HG03139 (cell line): ENCODE measurements at regions not wholly inside any gene's neighbourhood (a gene's known extent, or its start where the extent isn't known, plus 50 kb on each side); places are given as distances from the start of the nearest gene placed in this dataset.
"Not testable (repeated sequence)": the region's sequence is repeated elsewhere in the genome, so short reads cannot be mapped to it uniquely, and the experiment has no call there.

ENCODE experiments used
- ATAC-seq: cut with Tn5 transposase; IDR thresholded peaks from one replicate; pipeline ENCODE4 v1.9.1; 2021; ENCODE audit not compliant: unreplicated experiment

DNA sequence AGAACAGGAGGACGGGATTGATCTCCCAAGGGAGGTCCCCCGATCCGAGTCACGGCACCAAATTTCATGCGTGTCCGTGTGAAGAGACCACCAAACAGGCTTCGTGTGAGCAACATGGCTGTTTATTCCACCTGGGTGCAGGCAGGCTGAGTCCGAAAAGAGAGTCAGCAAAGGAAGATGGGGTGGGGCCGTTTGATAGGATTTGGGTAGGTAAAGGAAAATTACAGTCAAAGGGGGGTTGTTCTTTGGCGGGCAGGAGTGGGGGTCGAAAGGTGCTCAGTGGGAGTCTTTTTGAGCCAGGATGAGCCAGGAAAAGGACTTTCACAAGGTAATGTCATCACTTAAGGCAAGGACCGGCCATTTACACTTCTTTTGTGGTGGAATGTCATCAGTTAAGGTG is 763.6 kb upstream of the CTNND2 start:
- not testable (repeated sequence) for ATAC-seq

GRCh38 chr5:12665772-12666171 is 761.5 kb upstream of the CTNND2 start:
- not testable (repeated sequence) for ATAC-seq

DNA sequence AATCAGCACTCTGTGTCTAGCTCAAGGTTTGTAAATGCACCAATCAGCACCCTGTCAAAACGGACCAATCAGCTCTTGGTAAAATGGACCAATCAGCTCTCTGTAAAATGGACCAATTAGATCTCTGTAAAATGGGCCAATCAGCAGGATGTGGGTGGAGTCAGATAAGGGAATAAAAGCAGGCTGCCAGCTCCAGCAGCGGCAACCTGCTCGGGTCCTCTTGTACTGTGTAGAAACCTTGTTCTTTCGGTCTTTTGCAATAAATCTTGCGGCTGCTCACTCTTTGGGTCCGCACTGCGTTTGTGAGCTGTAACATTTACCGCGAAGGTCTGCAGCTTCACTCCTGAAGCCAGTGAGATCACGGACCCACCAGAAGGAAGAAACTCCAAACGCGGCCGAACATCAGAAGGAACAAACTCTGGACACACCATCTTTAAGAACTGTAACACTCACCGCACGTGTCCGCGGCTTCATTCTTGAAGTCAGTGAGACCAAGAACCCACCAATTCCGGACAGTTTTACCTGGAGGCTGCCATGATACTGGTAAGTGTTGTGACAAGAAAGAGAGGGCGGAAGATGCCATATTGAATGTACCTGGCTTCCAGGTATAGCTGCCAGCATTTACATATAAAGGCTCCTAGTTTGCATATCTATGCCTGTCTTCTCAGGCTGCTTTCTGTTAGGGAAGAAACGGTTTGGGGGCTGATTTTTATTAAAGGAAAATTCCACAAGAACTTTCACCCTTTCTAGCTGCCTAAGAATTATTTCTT is 758.5 kb upstream of the CTNND2 start:
- no peak for ATAC-seq

- ATAC-seq = no peak
These were observed 757.5 kb upstream of the CTNND2 start for GRCh38 chr5:12661617-12662370.

DNA sequence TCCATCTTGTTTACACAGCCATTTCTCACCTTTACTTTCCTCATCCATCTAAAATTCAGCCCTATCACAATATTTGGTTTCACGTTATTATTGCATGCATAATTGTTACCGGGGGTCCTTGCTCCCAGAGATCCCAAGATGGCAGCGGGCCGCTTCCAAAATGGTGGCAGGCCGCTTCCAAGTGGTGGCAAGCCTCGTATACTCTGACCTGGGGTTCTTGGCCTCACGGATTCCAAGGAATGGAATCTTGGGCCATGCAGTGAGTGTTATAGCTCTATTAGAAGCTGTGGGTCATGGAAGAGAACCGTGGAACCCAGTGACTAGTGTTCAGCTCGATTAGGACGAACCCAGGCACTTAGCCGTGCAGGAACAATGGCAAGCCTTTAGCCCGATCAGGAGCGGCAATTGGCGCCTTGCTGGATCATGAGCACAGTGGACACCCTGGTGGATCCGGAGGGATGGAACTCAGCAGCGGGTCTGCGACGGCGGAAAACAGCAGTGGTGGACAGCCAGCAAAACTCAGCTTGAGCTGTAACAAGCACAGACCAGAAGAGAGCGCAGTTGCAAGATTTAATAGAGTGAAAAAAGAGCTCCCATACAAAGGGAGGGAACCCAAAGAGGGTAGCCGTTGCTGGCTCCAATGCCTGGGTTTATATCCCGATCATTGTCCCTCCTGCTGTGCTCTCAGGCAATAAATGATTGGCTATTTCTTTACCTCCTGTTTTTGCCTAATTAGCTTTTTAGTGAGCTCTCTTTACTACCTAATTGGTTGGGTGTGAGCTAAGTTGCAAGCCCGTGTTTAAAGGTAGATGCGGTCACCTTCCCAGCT is 756.2 kb upstream of the CTNND2 start:
- not testable (repeated sequence) for ATAC-seq

DNA sequence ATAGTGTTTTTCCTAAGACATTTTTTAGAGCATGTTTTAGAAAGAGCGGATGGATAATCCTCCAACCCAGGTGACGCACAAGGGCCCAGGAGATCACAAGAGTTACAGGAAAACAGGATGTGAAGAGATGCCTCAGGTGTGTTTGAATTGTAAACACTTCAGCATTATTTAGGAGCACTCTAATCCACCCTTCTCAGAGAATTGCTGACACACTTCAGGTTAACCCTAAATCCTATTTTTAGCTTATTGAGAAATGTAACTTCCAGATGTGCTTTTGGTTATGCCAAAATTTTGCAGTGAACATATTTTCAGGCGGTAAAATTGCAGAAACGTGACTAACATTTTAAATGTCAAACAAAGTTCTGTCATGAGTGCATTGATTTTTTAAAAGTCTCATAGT is 755.4 kb upstream of the CTNND2 start:
- no peak for ATAC-seq

- no peak for ATAC-seq
These were observed 754.7 kb upstream of the CTNND2 start for GRCh38 chr5:12658871-12659446.

DNA sequence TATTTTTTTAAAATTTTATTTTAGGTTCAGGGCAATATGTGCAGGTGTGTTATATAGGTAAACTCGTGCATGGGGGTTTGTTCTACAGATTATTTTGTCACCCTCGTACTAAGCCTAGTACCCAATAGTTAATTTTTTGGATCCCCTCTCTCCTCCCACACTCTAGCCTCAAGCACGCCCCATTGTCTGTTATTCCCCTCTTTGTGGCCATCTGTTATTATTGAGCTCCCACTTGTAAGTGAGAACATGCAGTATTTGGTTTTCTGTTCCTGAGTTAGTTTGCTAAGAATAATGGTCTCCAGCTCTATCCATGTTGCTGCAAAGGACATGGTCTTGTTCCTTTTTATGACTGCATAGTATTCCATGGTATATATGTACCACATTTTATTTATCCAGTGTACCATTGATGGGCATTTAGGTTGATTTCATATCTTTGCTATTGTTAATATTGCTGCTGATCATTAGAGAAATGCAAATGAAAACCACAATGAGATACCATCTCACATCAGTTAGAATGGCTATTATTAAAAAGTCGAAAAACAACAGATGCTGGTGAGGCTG is 753.7 kb upstream of the CTNND2 start:
- ATAC-seq = not testable (repeated sequence)

- ATAC-seq = no peak
These were observed 751.4 kb upstream of the CTNND2 start for GRCh38 chr5:12655675-12656074.

DNA sequence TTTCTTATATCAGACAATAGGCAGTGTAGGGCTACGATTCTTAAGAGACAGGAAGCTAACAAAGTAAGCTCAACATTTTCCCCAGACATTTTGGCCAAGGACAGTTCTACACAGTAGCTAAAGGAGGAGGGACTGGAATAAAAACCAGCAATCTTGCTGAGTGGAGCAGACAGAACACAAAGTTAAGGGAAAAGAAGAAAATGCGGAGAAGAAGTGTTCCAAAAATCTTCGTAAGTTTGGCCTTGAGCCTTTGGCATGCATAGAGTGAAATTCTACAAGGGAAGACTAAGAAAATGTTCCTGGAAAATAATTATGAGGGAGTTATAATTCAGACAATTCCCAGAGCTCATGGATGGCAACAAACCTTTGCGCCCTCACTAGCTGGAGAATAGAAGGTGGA is 748.0 kb upstream of the CTNND2 start:
- no peak for ATAC-seq

- no peak for ATAC-seq
These were observed 744.3 kb upstream of the CTNND2 start for GRCh38 chr5:12648558-12648957.

DNA sequence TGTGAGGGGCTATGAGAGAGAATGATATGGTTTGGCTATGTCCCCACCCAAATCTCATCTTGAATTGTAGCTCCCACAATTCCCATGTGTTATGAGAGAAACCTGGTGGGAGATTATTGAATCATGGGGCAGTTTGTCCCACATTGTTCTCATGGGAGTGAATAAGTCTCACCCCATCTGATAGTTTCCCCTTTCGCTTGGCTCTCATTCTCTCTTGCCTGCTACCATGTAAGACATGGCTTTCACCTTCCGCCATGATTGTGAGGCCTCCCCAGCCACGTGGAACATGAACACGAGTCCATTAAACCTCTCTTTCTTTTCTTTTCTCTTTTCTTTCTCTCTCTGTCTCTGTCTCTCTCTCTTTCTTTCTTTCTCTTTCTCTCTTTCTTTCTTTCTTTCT is 743.4 kb upstream of the CTNND2 start:
- no peak for ATAC-seq

DNA sequence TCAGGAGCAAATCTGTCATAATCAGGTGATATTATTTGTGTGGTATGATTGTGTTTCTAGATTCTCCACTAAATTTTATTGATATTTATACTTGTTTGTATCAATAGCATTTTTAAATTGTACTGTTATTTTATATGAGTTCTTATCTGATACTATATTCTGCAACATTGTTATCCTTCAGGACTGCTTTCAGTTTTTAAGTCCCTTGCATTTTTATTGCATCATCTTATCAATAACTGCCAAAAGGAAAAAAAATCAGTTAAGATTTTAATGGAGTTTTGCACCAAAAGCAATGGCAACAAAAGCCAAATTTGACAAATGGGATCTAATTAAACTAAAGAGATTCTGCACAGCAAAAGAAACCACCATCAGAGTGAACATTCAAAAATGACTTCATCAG is 741.3 kb upstream of the CTNND2 start:
- ATAC-seq = no peak

DNA sequence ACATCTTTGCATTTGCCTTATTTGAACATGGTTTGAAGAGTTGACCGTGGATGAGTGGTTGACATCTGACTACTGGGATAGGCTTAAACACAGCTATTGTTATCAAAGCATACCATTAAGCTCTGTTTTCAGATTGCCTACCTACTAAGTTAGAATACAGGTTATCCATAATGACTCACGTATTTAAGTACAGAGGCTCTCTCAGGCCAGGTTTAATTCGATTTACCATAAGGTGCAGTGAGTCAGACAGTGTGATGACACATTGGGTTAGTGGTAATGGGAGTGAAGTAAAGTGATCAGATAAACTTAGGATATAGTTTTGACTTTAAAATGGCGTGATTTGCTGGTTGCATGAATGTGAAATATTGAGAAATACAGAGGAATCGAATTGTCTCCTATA is 732.0 kb upstream of the CTNND2 start:
- ATAC-seq = no peak

DNA sequence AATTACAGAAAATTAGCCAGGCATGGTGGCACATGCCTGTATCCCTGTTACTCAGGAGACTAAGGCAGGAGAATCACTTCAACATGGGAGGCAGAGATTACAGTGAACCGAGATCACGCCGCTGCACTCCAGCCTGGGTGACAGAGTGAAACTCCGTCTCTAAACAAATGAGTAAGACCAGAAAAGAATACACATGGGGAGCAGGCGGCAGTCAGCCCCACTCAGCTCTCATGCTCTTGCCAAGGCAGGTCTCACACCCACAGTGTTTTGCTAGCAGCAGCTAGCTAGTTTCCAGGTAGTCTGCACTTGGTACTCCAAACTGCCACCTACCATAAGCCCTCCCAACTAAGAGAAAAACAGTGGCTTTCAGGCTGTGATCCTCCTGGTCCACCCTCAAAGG is 722.3 kb upstream of the CTNND2 start:
- ATAC-seq = no peak

- no peak for ATAC-seq
These were observed 721.5 kb upstream of the CTNND2 start for GRCh38 chr5:12625667-12626263.

DNA sequence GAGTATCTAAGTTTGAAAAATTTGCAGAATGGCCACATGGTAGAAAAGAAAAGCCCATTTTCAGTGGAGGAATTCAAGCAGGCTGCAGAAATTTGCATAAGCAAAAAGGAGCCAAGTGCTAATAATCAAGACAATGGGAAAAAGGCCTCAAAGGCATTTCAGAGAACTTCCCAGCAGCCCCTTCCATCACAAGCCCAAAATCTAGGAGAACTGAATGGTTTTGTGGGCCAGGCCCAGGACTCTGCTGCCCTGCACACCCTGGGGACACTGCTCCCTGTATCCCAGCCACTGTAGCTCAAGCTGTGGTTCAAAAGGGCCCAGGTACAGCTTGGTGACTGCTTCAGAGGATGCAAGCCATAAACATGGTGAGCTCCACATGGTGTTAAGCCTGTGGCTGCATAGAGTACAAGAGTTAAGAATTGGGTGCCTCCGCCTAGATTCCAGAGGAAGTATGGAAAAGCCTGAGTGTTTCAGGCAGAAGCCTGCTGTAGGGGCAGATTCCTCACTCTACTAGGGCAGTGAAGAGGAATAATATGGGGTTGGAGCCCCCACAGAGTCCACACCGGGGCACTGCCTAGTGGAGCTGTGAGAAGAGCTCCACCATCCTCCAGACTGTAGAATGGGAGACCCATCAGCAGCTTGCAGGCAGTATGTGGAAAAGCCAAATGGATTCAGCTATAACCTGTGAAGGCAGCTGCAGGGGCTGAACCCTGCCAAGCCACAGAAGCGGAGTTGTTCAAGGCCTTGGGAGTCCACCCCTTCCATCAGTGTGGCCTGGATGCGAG is 720.7 kb upstream of the CTNND2 start:
- ATAC-seq = no peak

GRCh38 chr5:12623408-12623807 is 719.2 kb upstream of the CTNND2 start:
- ATAC-seq = no peak

DNA sequence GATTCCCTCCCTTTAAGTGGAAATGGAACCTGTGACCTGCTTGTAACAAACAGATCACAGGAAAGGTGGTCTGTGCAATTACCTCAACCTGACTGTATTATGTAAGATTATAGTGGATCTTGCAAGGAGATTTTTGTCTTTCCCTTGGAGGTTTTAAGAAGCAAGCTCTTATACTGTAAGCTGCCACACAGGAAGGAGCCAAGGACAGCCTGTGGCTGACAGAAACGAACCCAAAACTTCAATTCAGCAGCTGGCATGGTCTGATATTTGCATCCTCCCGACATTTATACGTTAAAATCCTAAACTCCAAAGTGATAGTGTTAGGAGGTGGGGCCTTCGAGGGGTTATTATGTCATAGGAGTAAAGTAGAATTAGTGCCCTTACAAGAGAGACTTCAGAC is 711.8 kb upstream of the CTNND2 start:
- no peak for ATAC-seq
